GM19023 (cell line): ENCODE measurements at regions not wholly inside any gene's neighbourhood (a gene's known extent, or its start where the extent isn't known, plus 50 kb on each side); places are given as distances from the start of the nearest gene placed in this dataset.
"Not testable (repeated sequence)": the region's sequence is repeated elsewhere in the genome, so short reads cannot be mapped to it uniquely, and the experiment has no call there.

Experiments used
- ATAC-seq: cut with Tn5 transposase; IDR thresholded peaks from one replicate; pipeline ENCODE4 v1.9.1; 2021; ENCODE audit warnings: mild to moderate bottlenecking, moderate library complexity; ENCODE audit not compliant: unreplicated experiment

DNA sequence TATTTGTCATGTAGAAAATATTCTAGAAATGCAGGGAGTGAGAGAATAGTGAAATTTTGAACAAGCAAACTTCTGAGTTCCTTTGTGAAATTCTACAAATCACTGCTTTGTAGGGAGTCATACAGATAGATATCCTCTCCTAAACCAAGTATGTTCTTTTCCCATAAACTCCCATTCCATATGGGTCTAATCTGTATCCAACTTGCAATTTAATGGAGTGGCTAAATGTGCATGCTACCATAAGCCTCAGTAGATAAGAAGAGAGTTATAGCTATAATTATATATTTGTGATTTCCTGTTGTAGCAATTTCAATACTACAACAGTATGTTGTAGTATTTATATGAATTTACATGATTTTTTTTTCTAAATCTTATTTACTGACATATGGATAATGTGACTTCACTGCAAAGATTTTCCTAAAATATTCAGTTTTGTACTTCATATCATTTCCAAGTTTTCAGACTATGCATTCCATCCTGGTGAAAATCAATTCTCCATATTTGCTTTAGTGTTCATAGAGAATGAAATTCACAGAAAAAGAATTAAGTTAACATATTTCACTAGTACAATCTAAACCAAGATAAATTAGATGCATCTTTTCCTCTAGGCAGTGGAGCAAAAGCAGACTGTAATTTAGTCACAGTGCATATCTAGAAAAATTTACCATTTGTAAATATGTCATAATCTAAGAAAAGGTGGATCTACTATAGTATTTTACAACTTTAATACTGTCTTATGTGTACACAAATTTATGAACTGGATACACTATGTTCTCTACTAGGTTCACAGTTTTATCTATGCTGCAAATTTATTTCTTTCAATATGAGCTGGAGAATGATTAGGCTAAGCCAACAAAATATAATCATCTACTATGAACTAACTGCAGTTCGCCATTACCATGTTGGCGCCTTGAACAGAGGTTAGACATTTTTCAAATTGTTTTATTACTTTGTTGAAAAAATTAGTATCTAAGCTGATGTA lies 372.9 kb upstream of the NDST3 start:
- no peak for ATAC-seq

GRCh38 chr4:117664706-117665444 lies 369.4 kb upstream of the NDST3 start:
- no peak for ATAC-seq

- no peak for ATAC-seq
These were observed 358.1 kb upstream of the NDST3 start for GRCh38 chr4:117676153-117676552.

GRCh38 chr4:117678861-117679260 lies 355.4 kb upstream of the NDST3 start:
- no peak for ATAC-seq

DNA sequence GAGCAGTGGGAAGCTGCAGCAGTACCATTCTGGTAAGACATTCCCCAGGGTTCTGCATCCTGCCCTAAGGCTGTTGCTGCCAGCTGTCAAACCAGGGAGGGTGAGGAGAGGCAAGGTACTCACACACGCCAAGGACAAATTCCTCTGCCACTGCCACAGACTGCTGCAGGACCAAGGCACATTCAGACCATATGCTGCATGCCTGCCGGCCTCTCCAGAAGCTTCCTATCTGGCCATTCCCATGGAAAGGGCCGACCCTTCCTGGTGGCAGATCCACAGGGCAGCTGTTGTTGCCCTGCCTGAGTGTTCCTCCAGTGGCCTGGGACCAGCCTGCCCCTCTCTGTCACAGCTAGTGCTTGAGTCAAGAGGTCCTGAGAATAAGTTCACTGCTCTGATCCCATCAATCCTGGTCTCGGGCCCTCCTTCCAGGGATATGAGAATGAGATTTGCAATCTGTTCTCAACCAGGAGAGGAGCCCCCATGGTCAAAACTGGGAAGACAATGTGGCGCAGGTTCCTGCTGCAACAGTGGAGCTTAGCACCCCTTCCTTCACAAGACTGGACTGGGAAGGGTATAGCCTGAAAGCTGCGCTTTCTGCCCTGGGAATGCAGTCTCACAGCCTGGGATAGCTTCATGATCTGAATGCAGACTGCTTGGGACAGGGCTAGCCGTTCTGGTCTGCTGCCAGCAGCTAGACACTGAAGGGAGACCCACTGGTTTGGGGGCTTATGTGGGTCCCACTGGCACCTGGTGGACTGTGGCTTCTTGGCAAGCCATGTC lies 342.5 kb upstream of the NDST3 start:
- ATAC-seq: no peak

GRCh38 chr4:117692538-117692937 lies 341.7 kb upstream of the NDST3 start:
- ATAC-seq: no peak

GRCh38 chr4:117699595-117699994 lies 334.7 kb upstream of the NDST3 start:
- ATAC-seq: no peak

DNA sequence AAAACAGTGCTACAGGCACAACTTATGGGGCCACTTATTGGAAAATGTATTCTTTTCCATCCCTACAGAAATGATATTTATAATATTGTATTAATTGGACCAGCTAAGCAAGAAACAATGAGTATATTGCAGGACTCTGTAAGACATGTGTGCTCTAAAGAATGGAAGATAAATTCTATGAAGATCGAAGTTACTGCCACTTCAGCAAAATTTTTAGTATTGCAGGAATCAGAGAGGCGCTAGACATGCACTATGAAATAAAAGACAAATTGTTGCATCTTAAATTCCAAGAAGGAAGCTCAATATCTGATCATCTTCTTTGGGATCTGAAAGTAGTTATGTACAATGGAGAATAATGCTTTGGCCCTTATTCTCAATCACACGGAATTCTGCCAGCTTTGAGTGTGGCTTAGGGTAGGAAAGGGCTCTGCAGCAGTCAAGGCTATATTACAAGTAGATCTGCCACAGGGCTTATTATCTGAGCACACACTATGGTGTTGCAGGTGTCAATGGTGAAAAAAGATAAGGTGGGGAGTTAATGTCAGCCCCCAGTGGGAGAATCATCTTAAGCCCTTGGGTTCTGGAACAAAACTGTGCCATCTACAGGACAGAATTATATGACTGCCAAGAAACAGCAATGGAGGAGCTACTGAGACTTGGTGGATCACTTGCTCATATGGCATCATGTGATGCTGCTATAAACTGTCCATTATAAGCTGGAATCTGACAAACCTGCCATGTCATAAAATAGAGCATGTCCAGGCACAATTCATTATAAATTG lies 334.0 kb upstream of the NDST3 start:
- no peak for ATAC-seq

GRCh38 chr4:117702353-117702752 lies 331.9 kb upstream of the NDST3 start:
- ATAC-seq: no peak

GRCh38 chr4:117704721-117705120 lies 329.6 kb upstream of the NDST3 start:
- no peak for ATAC-seq

- no peak for ATAC-seq
These were observed 293.6 kb upstream of the NDST3 start for GRCh38 chr4:117740736-117741135.

- ATAC-seq: not testable (repeated sequence)
These were observed 288.9 kb upstream of the NDST3 start for GRCh38 chr4:117745379-117745778.

DNA sequence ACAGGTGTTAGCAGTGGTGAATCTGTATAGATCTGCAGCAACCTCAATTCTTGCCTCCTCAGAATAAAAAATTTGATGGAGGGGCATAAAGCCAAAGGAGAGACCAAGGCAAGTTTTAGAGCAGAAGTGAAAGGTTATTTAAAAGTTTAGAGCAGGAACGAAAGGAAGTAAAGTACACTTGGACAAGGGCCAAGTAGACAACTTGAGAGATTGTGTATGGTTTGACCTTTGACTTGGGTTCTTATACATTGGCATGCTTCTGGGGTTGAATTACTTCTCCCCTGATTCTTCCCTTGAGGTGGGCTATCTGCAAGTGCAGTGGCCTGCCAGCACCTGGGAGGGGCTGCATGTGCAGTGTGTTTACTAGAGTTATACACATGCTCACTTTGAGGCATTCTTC lies 278.8 kb upstream of the NDST3 start:
- ATAC-seq: no peak

- ATAC-seq: no peak
These were observed 265.7 kb upstream of the NDST3 start for GRCh38 chr4:117768610-117769009.

DNA sequence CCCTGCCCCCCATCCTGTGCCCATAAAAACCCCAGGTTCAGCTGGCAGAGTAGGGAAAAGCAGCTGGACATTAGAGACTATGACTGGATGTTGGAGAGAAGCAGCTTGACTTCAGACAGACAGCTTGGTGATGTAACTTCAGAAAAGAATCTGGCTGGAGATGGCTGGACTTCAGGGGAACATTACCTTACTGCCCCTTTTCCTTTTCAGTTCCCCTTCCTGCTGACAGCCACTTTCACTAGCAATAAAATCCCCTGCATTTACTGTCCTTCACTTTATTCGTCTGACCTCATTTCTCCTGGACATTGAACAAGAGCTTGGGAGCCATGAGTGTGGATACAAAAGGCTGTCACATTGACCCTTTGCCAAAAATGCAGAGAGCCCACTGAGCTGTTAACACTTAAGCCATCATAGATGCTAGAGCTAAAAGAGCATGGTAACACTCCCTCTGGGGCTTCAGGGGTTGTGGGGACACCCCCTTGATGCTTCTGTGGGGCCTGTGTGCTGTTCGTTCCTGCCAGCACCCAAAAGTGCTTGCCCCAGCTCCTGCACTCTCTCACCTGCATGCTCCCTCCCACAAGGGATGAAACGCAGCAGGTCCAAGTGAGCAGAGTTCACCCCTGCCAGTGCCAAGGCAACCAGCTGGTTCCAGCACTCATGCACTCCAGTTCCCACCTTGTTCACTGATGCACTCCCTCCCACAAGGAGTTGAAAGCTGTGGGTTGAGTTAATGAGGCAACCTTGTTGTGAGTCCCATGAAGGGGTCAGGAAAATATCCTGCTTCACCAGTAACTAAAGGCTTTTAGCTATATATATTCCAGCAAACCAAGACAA lies 263.8 kb upstream of the NDST3 start:
- no peak for ATAC-seq

DNA sequence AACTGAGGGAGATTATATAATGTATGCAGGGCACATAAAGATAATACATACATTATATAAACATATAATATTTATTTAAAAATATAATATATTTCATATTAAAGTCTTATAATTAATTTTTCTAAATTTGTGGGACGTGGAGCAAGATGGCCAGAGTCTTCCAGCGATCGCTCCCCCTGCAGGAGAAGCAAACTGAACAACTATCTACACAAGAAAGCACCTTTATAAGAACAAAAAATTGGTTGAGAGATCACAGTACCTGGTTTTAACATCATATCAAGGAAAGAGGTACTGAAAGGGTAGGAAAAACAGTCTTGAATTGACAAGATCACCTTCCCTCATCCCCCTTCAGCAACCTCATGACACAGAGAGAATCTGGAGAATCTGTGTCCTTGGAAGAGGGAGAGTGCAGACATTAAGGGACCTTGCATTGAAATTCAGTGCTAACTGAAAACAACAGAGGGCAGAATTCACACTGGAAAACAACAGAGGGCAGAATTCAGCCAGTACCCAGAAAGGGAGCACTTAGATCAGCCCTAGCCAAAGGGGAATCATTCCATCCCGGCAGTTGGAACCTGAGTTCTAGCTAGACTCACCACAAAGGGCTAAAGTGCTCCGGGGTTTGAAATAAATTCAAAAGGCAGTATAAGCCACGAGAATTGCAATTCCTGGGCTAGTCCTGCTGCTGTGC lies 262.5 kb upstream of the NDST3 start:
- no peak for ATAC-seq

DNA sequence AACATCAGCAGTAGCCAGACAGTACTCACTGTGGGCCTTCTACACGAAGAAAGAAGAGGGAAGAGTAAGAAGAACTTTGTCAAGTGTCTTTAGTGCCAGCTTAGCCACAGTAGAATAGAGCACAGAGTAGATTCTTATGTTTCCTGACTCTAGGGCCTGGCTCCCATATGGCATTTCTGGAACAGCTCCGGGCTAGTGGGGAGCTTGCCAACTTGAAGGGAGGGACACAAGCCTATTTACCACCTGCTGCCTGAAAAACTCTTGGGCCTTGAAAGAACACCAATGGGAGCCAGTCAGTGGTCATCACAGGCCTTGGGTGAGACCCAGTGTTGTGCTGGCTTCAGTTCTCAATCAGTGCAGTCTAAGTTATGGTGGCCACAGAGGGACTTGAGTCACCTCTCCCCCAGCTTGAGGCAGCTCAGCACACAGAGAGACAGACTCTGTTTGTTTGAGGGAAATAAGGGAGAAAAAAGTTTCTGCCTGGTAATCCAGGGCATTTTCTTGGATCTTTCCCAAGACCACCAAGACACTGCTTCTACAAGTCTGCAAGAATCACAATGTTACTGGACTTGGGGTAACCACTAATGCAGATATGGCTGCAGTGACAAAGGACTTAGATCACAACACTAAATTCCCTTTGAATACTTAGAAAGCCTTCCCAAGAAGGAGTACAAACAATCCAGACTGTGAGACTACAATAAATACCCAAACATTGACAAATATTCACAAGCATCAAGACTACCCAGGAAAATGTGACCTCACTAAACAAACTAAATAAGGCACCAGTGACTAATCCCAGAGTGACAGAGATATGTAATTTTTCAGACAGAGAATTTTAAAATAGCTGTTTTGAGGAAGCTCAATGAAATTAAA lies 261.0 kb upstream of the NDST3 start:
- ATAC-seq: no peak

DNA sequence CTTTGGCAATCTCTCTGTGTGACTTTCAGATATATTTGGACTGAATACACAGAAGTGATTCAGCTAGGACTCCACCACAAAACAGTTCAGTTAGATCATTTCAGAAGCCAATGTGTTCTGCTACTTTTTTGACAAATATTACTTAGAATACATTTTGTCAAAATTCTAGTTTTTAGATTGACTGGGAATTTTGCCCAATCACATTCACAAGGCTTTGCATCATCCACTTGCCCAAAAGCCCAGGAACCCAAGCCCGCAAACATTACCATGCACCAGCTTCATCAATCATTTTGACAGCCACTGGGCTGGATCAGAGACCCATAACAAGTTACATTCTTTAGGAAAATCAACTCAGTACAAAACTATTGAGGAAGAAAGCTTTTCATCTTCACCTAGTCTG lies 256.6 kb upstream of the NDST3 start:
- ATAC-seq: no peak
